HEK293 (cell line): ENCODE measurements at regions not wholly inside any gene's neighbourhood (a gene's known extent, or its start where the extent isn't known, plus 50 kb on each side); places are given as distances from the start of the nearest gene placed in this dataset.

Source experiments
- BCL11B ChIP-seq: fragments of 450-650 bp; formaldehyde crosslinking; IDR thresholded peaks from 2 replicates; pipeline ENCODE4 v1.5.1; 2016; ENCODE audit warnings: low read depth, missing biosample characterization, missing genetic modification characterization
- GLIS1 ChIP-seq: fragments of 450-650 bp; formaldehyde crosslinking; IDR thresholded peaks from 2 replicates; pipeline ENCODE4 v1.5.1; 2016; ENCODE audit warnings: missing biosample characterization, missing genetic modification characterization
- REPIN1 ChIP-seq: fragments of 450-650 bp; formaldehyde crosslinking; IDR thresholded peaks from 2 replicates; pipeline ENCODE4 v1.5.1; 2017; ENCODE audit warnings: missing biosample characterization, missing genetic modification characterization, low read depth
- SP2 ChIP-seq: fragments of 450-650 bp; formaldehyde crosslinking; IDR thresholded peaks from 2 replicates; pipeline ENCODE4 v1.5.1; 2016; ENCODE audit warnings: missing biosample characterization, missing genetic modification characterization
- ZNF274 ChIP-seq, 2 experiments: fragments of 200-500 bp in 1 of 2; fragments of 450-650 bp in 1 of 2; sonication (Bioruptor generic) in 1 of 2; formaldehyde crosslinking in 1 of 2; IDR thresholded peaks; 2 replicates each; pipeline versions ENCODE4 v1.5.1 to v1.6.1; 2014 to 2016; ENCODE audit warnings: borderline replicate concordance in 1 of 2, inconsistent platforms in 1 of 2, low read length in 1 of 2, missing biosample characterization in 1 of 2, missing genetic modification characterization in 1 of 2
- ZNF350 ChIP-seq: fragments of 450-650 bp; formaldehyde crosslinking; IDR thresholded peaks from 2 replicates; pipeline ENCODE4 v1.5.0; 2017; ENCODE audit warnings: missing biosample characterization, mild to moderate bottlenecking, missing genetic modification characterization
- ZNF354C ChIP-seq: fragments of 450-650 bp; formaldehyde crosslinking; IDR thresholded peaks from 2 replicates; pipeline ENCODE4 v1.5.1; 2016; ENCODE audit warnings: missing biosample characterization, missing genetic modification characterization, low read depth, borderline replicate concordance
- ZNF510 ChIP-seq: fragments of 450-650 bp; formaldehyde crosslinking; IDR thresholded peaks from 2 replicates; pipeline ENCODE4 v1.5.1; 2018; ENCODE audit warnings: mild to moderate bottlenecking, missing genetic modification characterization, missing biosample characterization; ENCODE audit not compliant: insufficient replicate concordance
- ZNF571 ChIP-seq: fragments of 450-650 bp; formaldehyde crosslinking; IDR thresholded peaks from 2 replicates; pipeline ENCODE4 v1.5.0; 2017; ENCODE audit warnings: missing biosample characterization, missing genetic modification characterization
- TF ChIP-seq, protein P1 (sequence below): fragments of 450-650 bp; formaldehyde crosslinking; IDR thresholded peaks from 2 replicates; pipeline ENCODE4 v1.5.1; 2016; ENCODE audit warnings: missing biosample characterization, missing genetic modification characterization
- TF ChIP-seq, protein P2 (sequence below): fragments of 450-650 bp; formaldehyde crosslinking; IDR thresholded peaks from 2 replicates; pipeline ENCODE4; 2016; ENCODE audit warnings: missing biosample characterization, missing genetic modification characterization
- TF ChIP-seq, protein P3 (sequence below): fragments of 450-650 bp; formaldehyde crosslinking; IDR thresholded peaks from 2 replicates; pipeline ENCODE4 v1.5.1; 2016; ENCODE audit warnings: missing biosample characterization, missing genetic modification characterization
- TF ChIP-seq, protein P4 (sequence below): fragments of 450-650 bp; formaldehyde crosslinking; conservative IDR thresholded peaks from 2 replicates; pipeline ENCODE4 v1.5.1; 2016; ENCODE audit warnings: low read depth, missing biosample characterization, missing genetic modification characterization

DNA sequence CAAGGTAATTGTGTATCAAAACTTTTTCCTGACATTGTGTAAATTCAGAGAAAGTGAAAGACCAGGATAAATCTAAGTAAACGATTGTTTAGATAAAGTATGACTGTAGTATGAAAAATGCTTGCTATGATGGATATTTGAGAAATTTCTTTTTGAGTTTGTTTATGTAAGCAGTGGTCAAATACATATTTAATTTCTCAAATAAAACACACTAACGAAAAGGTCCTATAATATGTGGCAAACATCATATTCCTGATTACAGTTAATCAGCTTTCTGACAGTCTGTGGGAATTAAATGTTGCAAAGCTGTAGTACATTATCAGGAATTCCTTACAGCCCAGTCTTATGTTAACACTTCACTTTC lies 636.9 kb downstream of the MMUT start:
- TF ChIP-seq REPIN1 (no peak), ZNF571 (tag by site-specific recombination) (no peak), ZNF350 (no peak), ZNF354C (tag by site-specific recombination) (no peak), GLIS1 (tag by site-specific recombination) (no peak), ZNF274 (IDR thresholded peaks at IDR 0.05; ENCODE audit: low read length) (no peak), ZNF274 (tag by site-specific recombination; IDR thresholded peaks at IDR 0.05; ENCODE audit: borderline replicate concordance) (no peak), BCL11B (tag by site-specific recombination) (no peak), ZNF510 (tag by site-specific recombination) (no peak), SP2 (no peak)
- TF ChIP-seq, protein P1, sequence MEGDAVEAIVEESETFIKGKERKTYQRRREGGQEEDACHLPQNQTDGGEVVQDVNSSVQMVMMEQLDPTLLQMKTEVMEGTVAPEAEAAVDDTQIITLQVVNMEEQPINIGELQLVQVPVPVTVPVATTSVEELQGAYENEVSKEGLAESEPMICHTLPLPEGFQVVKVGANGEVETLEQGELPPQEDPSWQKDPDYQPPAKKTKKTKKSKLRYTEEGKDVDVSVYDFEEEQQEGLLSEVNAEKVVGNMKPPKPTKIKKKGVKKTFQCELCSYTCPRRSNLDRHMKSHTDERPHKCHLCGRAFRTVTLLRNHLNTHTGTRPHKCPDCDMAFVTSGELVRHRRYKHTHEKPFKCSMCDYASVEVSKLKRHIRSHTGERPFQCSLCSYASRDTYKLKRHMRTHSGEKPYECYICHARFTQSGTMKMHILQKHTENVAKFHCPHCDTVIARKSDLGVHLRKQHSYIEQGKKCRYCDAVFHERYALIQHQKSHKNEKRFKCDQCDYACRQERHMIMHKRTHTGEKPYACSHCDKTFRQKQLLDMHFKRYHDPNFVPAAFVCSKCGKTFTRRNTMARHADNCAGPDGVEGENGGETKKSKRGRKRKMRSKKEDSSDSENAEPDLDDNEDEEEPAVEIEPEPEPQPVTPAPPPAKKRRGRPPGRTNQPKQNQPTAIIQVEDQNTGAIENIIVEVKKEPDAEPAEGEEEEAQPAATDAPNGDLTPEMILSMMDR (tag by site-specific recombination): no peak
- TF ChIP-seq, protein P2, sequence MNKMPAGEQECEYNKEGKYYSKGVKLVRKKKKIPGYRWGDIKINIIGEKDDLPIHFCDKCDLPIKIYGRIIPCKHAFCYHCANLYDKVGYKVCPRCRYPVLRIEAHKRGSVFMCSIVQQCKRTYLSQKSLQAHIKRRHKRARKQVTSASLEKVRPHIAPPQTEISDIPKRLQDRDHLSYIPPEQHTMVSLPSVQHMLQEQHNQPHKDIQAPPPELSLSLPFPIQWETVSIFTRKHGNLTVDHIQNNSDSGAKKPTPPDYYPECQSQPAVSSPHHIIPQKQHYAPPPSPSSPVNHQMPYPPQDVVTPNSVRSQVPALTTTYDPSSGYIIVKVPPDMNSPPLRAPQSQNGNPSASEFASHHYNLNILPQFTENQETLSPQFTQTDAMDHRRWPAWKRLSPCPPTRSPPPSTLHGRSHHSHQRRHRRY (tag by site-specific recombination): no peak
- TF ChIP-seq, protein P3, sequence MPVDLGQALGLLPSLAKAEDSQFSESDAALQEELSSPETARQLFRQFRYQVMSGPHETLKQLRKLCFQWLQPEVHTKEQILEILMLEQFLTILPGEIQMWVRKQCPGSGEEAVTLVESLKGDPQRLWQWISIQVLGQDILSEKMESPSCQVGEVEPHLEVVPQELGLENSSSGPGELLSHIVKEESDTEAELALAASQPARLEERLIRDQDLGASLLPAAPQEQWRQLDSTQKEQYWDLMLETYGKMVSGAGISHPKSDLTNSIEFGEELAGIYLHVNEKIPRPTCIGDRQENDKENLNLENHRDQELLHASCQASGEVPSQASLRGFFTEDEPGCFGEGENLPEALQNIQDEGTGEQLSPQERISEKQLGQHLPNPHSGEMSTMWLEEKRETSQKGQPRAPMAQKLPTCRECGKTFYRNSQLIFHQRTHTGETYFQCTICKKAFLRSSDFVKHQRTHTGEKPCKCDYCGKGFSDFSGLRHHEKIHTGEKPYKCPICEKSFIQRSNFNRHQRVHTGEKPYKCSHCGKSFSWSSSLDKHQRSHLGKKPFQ (tag by site-specific recombination): no peak
- TF ChIP-seq, protein P4, sequence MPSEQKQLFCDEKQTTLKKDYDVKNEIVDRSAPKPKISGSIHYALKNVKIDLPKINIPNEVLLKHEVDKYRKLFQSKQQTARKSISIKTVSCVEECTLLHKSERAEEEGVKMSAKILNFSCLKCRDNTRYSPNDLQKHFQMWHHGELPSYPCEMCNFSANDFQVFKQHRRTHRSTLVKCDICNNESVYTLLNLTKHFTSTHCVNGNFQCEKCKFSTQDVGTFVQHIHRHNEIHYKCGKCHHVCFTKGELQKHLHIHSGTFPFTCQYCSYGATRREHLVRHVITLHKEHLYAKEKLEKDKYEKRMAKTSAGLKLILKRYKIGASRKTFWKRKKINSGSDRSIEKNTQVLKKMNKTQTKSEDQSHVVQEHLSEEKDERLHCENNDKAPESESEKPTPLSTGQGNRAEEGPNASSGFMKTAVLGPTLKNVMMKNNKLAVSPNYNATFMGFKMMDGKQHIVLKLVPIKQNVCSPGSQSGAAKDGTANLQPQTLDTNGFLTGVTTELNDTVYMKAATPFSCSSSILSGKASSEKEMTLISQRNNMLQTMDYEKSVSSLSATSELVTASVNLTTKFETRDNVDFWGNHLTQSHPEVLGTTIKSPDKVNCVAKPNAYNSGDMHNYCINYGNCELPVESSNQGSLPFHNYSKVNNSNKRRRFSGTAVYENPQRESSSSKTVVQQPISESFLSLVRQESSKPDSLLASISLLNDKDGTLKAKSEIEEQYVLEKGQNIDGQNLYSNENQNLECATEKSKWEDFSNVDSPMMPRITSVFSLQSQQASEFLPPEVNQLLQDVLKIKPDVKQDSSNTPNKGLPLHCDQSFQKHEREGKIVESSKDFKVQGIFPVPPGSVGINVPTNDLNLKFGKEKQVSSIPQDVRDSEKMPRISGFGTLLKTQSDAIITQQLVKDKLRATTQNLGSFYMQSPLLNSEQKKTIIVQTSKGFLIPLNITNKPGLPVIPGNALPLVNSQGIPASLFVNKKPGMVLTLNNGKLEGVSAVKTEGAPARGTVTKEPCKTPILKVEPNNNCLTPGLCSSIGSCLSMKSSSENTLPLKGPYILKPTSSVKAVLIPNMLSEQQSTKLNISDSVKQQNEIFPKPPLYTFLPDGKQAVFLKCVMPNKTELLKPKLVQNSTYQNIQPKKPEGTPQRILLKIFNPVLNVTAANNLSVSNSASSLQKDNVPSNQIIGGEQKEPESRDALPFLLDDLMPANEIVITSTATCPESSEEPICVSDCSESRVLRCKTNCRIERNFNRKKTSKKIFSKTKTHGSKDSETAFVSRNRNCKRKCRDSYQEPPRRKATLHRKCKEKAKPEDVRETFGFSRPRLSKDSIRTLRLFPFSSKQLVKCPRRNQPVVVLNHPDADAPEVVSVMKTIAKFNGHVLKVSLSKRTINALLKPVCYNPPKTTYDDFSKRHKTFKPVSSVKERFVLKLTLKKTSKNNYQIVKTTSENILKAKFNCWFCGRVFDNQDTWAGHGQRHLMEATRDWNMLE: no peak
